ENCODE measurements at regions not wholly inside any gene's neighbourhood (a gene's known extent, or its start where the extent isn't known, plus 50 kb on each side); places are given as distances from the start of the nearest gene placed in this dataset.

- no peak for DNase-seq
Measured at GRCh38 chr2:207257251-207258250, 91.8 kb upstream of the KLF7 start.

DNA sequence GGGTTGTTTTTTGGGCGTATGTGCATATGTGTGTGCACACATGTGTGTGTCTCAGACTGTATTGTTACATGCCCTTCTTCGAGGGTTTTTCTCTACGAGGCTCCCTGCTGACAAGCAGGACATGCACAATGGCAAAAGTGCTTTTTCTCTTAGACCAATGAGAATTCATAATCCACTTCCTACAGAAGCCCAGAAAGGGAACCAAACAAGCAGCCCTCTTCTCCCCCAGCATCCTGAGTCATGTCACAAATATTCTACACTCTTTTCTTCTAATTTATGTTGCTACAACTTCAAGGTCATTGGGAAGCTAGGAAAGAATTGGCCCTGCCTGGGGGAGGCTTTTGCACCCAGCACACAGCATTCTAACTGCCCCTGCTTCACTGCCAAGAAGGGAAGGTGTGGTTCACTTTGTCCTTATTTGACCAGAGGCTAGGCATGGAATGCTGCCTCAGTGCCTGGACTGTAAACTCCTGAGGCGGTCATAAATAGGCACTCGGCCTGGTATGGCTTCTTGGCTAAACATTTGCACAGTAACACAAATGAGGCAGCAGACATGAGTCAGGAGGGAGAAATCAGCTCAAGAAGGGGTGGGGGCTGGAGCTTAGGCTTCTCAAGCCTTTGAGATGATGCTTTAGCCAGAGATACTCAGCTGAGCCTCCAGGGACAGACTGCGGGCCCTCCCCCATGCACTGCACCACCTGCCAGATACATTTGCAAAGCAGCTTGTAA is 92.7 kb upstream of the KLF7 start:
- no peak for DNase-seq

GRCh38 chr2:207260021-207260420 is 94.3 kb upstream of the KLF7 start:
- DNase-seq = no peak

DNA sequence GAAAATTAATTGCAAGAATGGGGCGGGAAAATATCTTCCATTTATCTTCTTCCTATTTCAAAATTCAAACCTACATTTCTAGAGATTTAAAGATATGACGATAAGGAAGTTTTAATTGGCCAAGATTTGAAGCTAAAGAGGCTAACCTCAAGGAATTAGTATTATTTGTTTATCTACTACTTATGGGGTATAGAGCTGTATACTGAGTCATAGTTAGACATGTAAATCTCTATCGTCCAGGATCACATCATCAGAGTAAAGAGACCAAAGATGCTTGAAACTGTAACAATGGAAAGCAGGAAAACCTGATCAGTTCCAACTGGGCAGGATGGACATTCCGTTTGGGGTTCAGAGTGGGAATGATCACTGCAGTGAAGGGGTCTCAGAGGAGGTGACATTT is 95.2 kb upstream of the KLF7 start:
- DNase-seq = no peak

DNA sequence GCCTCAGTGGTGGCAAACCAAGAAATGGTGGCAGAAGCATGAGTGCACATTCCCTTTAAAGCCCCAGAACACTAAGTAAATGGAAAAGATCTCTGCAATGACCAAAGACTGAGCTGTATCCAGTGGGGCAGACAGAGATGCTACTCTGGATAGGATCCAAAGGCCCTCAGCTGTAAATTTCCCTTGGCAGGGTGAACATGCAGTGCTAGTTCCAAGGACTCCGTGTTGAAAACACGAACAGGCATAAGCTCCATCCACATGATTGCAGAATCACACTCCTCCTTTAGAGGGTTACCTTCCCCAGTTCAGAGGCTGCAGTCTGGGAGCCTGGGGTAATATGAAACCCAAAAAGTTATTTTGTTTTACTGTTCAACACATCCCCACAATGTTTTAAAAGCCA is 98.6 kb upstream of the KLF7 start:
- no peak for DNase-seq

GRCh38 chr2:207265332-207265731 is 99.6 kb upstream of the KLF7 start:
- DNase-seq = no peak

- no peak for DNase-seq
Measured at GRCh38 chr2:207265869-207266268, 100.1 kb upstream of the KLF7 start.

DNA sequence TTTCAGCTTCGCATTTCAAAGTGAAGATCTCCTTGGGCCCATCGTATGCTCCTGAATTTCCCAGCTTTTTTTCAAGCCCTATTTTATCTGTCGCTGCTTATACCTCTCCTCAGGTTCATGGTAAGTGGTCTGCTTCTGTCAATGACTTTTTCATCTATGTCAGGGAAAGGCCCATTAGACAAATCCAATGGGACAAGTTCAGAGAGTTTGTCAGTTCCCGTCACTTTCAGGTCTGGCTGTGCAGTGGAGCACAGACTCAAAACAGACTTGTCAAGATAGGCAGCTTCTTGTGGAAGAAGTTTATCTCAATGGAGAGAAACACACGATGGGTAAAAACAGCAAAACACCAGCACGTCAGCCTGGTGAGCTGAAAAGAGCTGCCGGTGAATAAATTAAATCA is 100.9 kb upstream of the KLF7 start:
- no peak for DNase-seq

GRCh38 chr2:207269038-207269437 is 103.3 kb upstream of the KLF7 start:
- no peak for DNase-seq

GRCh38 chr2:207274530-207275189 is 108.9 kb upstream of the KLF7 start:
- no peak for DNase-seq

DNA sequence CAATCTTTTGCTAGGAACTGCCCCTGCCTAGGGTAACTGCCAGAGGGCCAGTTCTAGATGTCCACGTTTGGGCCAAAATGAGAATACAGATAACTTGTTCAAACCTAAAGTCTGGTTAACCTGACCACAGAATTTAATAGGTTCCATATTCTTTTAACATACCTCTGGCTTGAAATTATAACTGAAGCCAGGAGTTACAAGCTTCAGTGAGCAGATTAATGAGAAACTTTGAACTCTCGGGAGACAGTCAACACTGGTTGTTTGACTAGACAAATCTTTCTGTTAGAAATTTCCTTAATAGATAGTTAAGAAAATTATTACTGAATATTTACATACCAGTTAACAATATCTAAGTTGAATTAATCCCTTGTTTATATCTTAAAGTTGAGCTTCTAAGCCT is 110.0 kb upstream of the KLF7 start:
- no peak for DNase-seq

DNA sequence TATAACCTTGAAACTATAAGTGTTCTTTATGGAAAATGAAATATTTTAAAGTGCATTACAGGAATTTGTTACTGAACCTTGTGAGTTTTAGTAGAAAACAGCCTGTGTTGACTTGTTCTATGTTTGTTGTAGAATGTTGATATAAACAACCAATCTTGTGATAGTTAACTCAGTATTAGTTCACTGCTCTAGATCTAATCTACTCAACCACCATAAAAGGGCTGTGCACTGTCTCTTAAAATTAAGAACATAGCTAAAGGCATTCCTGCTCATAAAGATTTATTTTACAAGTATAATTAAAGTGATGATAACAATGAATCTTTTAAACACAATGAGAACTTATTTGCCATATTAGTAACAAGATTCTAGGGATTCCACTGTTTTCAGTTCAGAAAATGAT is 110.5 kb upstream of the KLF7 start:
- no peak for DNase-seq

DNA sequence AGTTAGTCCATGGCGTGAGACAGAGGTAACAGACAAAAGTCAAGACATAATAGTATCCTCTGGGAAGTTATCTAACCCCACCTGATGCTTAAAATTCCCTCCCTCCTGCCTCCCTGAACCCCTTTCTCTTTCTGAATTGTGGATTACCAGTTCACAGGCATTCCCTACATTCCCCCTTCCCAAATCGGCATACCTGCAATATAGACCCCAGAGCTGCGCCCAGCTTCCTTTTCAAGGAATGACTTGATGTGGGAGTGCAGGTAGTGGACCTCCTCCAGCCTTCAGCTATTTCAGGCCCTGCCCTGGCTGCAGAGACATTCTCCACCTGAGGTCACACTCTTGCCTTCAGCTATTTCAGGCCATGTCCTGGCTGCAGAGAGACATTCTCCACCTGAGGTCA is 111.1 kb upstream of the KLF7 start:
- DNase-seq = no peak

DNA sequence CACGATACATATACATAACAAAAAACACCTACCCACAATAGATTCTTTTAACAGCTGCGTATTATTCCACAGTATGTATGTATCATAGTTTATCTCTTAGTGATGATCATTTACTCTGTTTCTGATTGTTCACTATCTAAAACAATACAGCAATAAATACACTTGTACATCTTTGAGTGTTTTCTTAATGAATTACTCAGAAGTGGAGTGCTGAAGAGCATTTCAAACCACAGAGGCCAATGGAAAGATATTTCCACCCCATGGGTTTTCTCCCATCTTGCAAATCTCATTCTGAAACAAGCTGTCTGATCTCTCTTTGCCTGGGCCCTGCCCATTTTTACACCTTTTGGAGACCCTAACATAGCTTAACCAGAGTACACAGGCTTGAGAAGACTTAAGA is 113.8 kb upstream of the KLF7 start:
- DNase-seq = no peak

DNA sequence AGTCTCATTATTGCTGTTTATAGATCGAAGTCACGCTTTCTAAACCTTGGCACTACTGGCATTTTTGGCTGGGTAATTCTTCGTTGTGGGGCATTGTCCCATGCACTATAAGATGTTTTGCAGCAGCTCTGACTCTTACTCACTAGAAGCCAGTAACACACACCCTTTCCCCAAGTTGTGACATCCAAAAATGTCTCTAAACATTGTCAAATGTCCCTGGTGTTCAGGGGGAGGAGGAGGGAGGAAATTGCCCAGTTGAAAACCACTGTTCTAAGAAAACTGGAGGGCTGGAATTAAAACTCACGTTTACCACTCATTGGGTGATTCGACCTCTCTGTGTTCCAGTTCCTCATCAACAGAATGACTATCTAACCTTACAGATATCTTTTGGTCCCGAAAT is 115.7 kb upstream of the KLF7 start:
- DNase-seq = no peak

DNA sequence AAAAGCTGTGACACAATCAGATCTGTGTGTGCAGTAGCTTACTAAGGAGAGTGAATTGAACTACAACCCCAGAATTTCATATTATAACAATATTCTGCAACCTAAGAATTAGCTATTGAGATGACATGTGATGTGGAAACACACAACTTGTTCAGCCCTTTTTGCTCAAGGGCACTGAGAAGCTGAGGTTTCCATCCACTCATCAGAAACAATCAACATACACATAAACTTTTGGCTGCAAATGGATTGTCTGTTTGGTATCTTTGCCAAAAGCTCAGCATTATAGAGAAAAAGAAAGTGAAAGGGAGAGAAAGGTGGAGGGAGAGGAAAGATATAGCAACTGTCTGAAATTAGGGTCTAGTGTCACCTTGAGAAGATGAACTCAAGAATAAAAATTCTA is 117.2 kb upstream of the KLF7 start:
- no peak for DNase-seq

- DNase-seq = peak; percentile 2 to 39
Measured at GRCh38 chr2:207283356-207283755, 117.6 kb upstream of the KLF7 start.

GRCh38 chr2:207284556-207285472 is 119.1 kb upstream of the KLF7 start:
- DNase-seq = no peak

DNA sequence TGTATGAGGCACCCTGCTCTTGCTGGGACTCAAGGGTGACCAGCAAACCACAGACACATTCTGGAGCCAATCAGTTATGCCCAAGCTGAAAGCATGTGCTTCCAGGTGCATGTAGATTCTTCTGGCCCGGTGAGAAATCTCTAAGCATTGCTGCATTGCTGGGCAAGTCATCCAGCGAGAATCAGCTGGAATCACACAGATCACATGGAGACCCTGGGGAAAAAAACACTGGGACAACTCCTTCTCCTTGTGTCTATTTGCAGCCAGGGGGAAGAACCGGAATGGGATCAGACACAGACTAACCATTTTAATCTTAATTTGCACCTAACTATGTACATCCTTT is 119.7 kb upstream of the KLF7 start:
- DNase-seq = no peak

DNA sequence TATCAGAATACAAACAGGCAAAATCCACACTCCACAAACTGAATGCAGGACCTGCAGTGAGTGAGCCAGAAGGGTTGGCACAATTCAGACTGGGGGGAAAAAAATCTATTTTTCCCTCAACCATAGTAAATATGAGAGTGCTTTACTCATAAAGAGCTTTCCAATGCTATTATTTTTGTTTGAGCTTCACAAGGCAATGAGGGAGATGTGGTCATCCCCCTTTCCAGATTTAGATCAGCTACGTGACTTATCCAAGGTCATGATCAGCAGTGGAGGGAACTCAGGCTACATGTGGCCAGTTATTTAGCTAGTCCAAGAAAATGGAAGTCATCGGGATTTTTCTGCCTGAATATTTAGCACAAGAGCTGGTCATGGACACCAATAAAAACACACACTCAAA is 120.4 kb upstream of the KLF7 start:
- no peak for DNase-seq

DNA sequence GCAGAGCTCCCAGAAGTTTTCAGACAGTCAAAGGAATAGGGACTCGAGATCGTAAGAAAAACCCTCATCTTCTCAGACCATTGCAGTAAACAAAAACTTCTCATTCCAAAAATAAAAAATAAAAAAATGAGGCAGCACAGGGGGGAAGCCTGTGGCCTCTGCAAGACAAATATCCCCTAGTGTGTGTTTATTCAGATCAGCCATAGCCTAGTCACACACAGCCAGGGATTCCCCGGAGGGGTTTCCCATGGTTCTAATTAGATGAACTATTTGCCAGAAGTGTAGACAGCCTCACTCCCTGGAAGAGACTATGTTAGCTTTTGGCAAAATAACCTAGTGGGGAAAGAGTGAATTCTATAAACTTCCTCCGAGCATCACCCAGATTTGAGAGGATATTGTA is 122.9 kb upstream of the KLF7 start:
- no peak for DNase-seq

DNA sequence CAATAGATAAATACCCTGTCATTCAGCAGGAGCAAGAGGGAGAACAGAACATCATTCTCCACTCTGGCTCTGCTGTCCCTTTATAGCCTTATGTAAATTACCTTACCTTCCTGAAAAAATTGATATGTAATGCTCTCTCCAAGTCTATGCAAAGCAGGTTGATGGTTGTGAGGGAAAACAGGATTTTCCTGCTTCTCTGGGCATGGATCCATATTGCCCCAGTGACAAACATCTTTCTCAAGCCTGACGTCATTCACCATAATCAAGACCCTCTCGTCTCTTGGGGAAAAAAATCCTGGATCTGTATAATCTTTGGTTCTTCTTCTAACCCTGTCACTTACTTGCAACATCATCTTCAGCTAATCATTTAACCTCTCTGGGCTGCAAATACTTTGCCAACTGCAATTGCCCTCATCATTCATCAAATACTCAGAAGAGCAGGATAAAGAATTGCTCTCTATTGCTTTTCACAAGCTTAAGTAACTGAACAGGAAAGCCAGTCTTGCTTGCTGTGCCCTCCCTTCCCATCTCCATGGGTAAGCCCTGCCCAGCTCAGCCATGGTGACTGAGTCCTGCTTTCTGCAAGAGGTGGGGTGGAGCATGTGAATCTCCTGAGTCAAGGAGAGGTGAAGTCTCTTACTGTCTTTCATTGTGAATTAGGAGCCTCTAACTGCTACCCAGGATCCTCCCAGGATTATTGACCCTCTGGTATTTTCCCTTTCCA is 123.7 kb upstream of the KLF7 start:
- no peak for DNase-seq

Measured in CD4-positive, alpha-beta T cell treated with Interferon alpha-2 for 1 hour (primary cell).